Neural cell (in vitro differentiated cells): ENCODE measurements at regions not wholly inside any gene's neighbourhood (a gene's known extent, or its start where the extent isn't known, plus 50 kb on each side); places are given as distances from the start of the nearest gene placed in this dataset.

Experiments
- H2AFZ ChIP-seq: fragments of 200-600, 300-800 bp; sonication (generic), shearing (Covaris generic); 2 replicates; pipeline ENCODE4 v1.6.0; 2014; ENCODE audit warnings: low read depth, mild to moderate bottlenecking, antibody characterized with exemption, low read length, moderate library complexity
- H3F3A ChIP-seq: fragments of 200-600 bp; shearing (Covaris generic); 2 replicates; pipeline ENCODE4 v1.6.1; 2016; ENCODE audit warnings: mild to moderate bottlenecking, moderate library complexity, mixed read lengths, antibody characterized with exemption, low read length; ENCODE audit not compliant: insufficient read depth, poor library complexity, severe bottlenecking
- H3K27ac ChIP-seq: fragments of 200-600, 300-800 bp; sonication (generic), shearing (Covaris generic); 2 replicates; pipeline ENCODE4 v1.5.1; 2014; ENCODE audit warnings: mild to moderate bottlenecking, low read length, moderate library complexity
- H3K27me3 ChIP-seq: fragments of 300-800, 200-600 bp; sonication (generic), shearing (Covaris generic); 2 replicates; pipeline ENCODE4 v1.6.0; 2014; ENCODE audit warnings: mild to moderate bottlenecking, low read depth, low read length, moderate library complexity; ENCODE audit not compliant: insufficient read depth
- H3K36me3 ChIP-seq: fragments of 300-800, 200-600 bp; sonication (generic), shearing (Covaris generic); 2 replicates; pipeline ENCODE4 v1.5.1; 2014; ENCODE audit warnings: mild to moderate bottlenecking, antibody characterized with exemption, low read length, moderate library complexity; ENCODE audit not compliant: insufficient read depth
- H3K4me2 ChIP-seq: fragments of 300-800, 200-600 bp; sonication (generic), shearing (Covaris generic); 2 replicates; pipeline ENCODE4 v1.6.0; 2014; ENCODE audit warnings: mild to moderate bottlenecking, low read length
- H3K4me3 ChIP-seq: fragments of 300-800, 200-600 bp; sonication (generic), shearing (Covaris generic); 2 replicates; pipeline ENCODE4 v1.5.1; 2014; ENCODE audit warnings: mild to moderate bottlenecking, low read length, moderate library complexity
- H3K79me2 ChIP-seq: fragments of 200-600 bp; shearing (Covaris generic); replicated peaks from 2 replicates; pipeline ENCODE4 v1.6.0; 2014; ENCODE audit warnings: mild to moderate bottlenecking, low read length, moderate library complexity; ENCODE audit not compliant: insufficient read depth
- H3K9ac ChIP-seq: fragments of 300-800, 200-600 bp; sonication (generic), shearing (Covaris generic); 2 replicates; pipeline ENCODE4 v1.6.1; 2016; ENCODE audit warnings: mild to moderate bottlenecking, low read length, mixed read lengths
- H3K9me2 ChIP-seq: fragments of 200-600 bp; shearing (Covaris generic); 2 replicates; pipeline ENCODE4 v1.6.1; 2016; ENCODE audit warnings: mild to moderate bottlenecking, low read length, mixed read lengths; ENCODE audit not compliant: insufficient read depth
- H3K9me3 ChIP-seq: fragments of 200-600, 300-800 bp; sonication (generic), shearing (Covaris generic); 2 replicates; pipeline ENCODE4 v1.6.1; 2016; ENCODE audit warnings: mild to moderate bottlenecking, mixed run types, low read length, moderate library complexity, mixed read lengths
- H4K20me1 ChIP-seq: fragments of 200-600 bp; shearing (Covaris generic); 2 replicates; pipeline ENCODE4 v1.6.1; 2016; ENCODE audit warnings: mild to moderate bottlenecking, mixed run types; ENCODE audit not compliant: insufficient read depth
- CTCF ChIP-seq: fragments of 450-650 bp; IDR thresholded peaks from 2 replicates; pipeline ENCODE4 v1.5.1; 2014; ENCODE audit warnings: antibody characterized with exemption, mild to moderate bottlenecking, moderate library complexity; ENCODE audit not compliant: poor library complexity, severe bottlenecking
- EP300 ChIP-seq: fragments of 450-650 bp; conservative IDR thresholded peaks from 2 replicates; pipeline ENCODE4 v1.6.1; 2014; ENCODE audit warnings: antibody characterized with exemption, mild to moderate bottlenecking, moderate library complexity; ENCODE audit not compliant: poor library complexity, severe bottlenecking
- EZH2 ChIP-seq: fragments of 200-600, 300-800 bp; shearing (Covaris generic), sonication (generic); IDR thresholded peaks from 2 replicates; pipeline ENCODE4 v1.6.1; 2014; ENCODE audit warnings: antibody characterized with exemption, low read length, borderline replicate concordance, mild to moderate bottlenecking; ENCODE audit not compliant: insufficient read depth, poor library complexity, severe bottlenecking
- MXI1 ChIP-seq: fragments of 450-650 bp; conservative IDR thresholded peaks from 2 replicates; pipeline ENCODE4 v1.6.1; 2014; ENCODE audit warnings: antibody characterized with exemption, mild to moderate bottlenecking; ENCODE audit not compliant: poor library complexity, severe bottlenecking
- POLR2AphosphoS5 ChIP-seq: IDR thresholded peaks from 2 replicates; pipeline ENCODE4 v1.6.1; 2012
- RAD21 ChIP-seq: fragments of 450-650 bp; conservative IDR thresholded peaks from 2 replicates; pipeline ENCODE4 v1.6.1; 2014; ENCODE audit warnings: antibody characterized with exemption, mild to moderate bottlenecking, moderate library complexity
- REST ChIP-seq: IDR thresholded peaks from 2 replicates; pipeline ENCODE4 v1.6.1; 2012; ENCODE audit warnings: borderline replicate concordance
- SMC3 ChIP-seq: fragments of 450-650 bp; conservative IDR thresholded peaks from 2 replicates; pipeline ENCODE4 v1.6.1; 2014; ENCODE audit warnings: antibody characterized with exemption, mild to moderate bottlenecking, moderate library complexity; ENCODE audit not compliant: poor library complexity

GRCh38 chr18:75500545-75500944, 73.0 kb upstream of the SMIM21 start:
- Histone ChIP-seq H3K27me3 (no peaks in the 10 kb centered on the region), H3K9ac (no peak overlapping the region), H3K36me3 (no peaks in the 10 kb centered on the region), H3K9me3 (no peaks in the 10 kb centered on the region), H4K20me1 (no peaks in the 10 kb centered on the region), H3K79me2 (no peaks in the 10 kb centered on the region), H3F3A (no peaks in the 10 kb centered on the region), H3K4me3 (no peak overlapping the region), H3K9me2 (no peaks in the 10 kb centered on the region), H2AFZ (no peak overlapping the region), H3K27ac (no peak overlapping the region), H3K4me2 (no peak overlapping the region)
- no peak for TF ChIP-seq EZH2
- no peak for TF ChIP-seq SMC3
- TF ChIP-seq REST: no peak
- no peak for TF ChIP-seq EP300
- no peak for TF ChIP-seq CTCF

GRCh38 chr18:75497576-75498235, 70.2 kb upstream of the SMIM21 start:
- H3F3A ChIP-seq: no peaks in the 10 kb centered on the region
- no peak overlapping the region for H3K4me3 ChIP-seq
- no peaks in the 10 kb centered on the region for H3K79me2 ChIP-seq
- no peak overlapping the region for H3K9ac ChIP-seq
- H3K9me3 ChIP-seq: no peaks in the 10 kb centered on the region
- H3K4me2 ChIP-seq: no peak overlapping the region
- H3K36me3 ChIP-seq: no peaks in the 10 kb centered on the region
- H3K9me2 ChIP-seq: no peaks in the 10 kb centered on the region
- no peak overlapping the region for H2AFZ ChIP-seq
- no peak overlapping the region for H3K27ac ChIP-seq
- TF ChIP-seq EZH2: no peak
- TF ChIP-seq REST: no peak
- no peak for TF ChIP-seq CTCF
- no peak for TF ChIP-seq MXI1
- no peak for TF ChIP-seq EP300
- no peak for TF ChIP-seq POLR2AphosphoS5
- TF ChIP-seq RAD21: no peak
- no peaks in the 10 kb centered on the region for H3K27me3 ChIP-seq
- no peaks in the 10 kb centered on the region for H4K20me1 ChIP-seq
